AG08395 (cell line): ENCODE measurements at regions not wholly inside any gene's neighbourhood (a gene's known extent, or its start where the extent isn't known, plus 50 kb on each side); places are given as distances from the start of the nearest gene placed in this dataset.
A peak's percentile ranks its signal among the peaks of the same experiment; 100 is the strongest.
"Not testable (repeated sequence)": the region's sequence is repeated elsewhere in the genome, so short reads cannot be mapped to it uniquely, and the experiment has no call there.

Experiments
- DNase-seq: peaks from one replicate; pipeline ENCODE4 v3.0.0; 2012; ENCODE audit warnings: mixed read lengths, low spot score

GRCh38 chr3:16708285-16708684, 103.1 kb upstream of the DAZL start:
- DNase-seq = no peak

- not testable (repeated sequence) for DNase-seq
Measured at GRCh38 chr3:16711691-16712090, 106.5 kb upstream of the DAZL start.

GRCh38 chr3:16715281-16715680, 110.1 kb upstream of the DAZL start:
- DNase-seq = no peak

GRCh38 chr3:16719426-16719825, 114.2 kb upstream of the DAZL start:
- no peak for DNase-seq

GRCh38 chr3:16720367-16720940, 115.2 kb upstream of the DAZL start:
- no peak for DNase-seq

- DNase-seq = no peak
Measured at GRCh38 chr3:16721494-16721893, 116.3 kb upstream of the DAZL start.

- DNase-seq = peak; percentile 9
Measured at GRCh38 chr3:16723978-16724377, 118.8 kb upstream of the DAZL start.

- DNase-seq = no peak
Measured at GRCh38 chr3:16724487-16724886, 119.3 kb upstream of the DAZL start.

- no peak for DNase-seq
Measured at GRCh38 chr3:16725972-16726371, 120.7 kb upstream of the DAZL start.

GRCh38 chr3:16728770-16729745, 123.8 kb upstream of the DAZL start:
- peak; percentile 76 for DNase-seq

GRCh38 chr3:16738451-16738850, 133.2 kb upstream of the DAZL start:
- peak; percentile 13 for DNase-seq

GRCh38 chr3:16739541-16740105, 134.4 kb upstream of the DAZL start:
- DNase-seq = no peak

GRCh38 chr3:16740515-16740914, 135.3 kb upstream of the DAZL start:
- DNase-seq = no peak

GRCh38 chr3:16741103-16741758, 136.0 kb upstream of the DAZL start:
- peak; percentile 92 for DNase-seq

GRCh38 chr3:16741890-16742289, 136.7 kb upstream of the DAZL start:
- peak; percentile 72 for DNase-seq

GRCh38 chr3:16743276-16743675, 138.1 kb upstream of the DAZL start:
- DNase-seq = no peak

- DNase-seq = no peak
Measured at GRCh38 chr3:16759227-16759903, 125.4 kb upstream of the PLCL2 start.

- peak; percentile 34 for DNase-seq
Measured at GRCh38 chr3:16761571-16761970, 123.2 kb upstream of the PLCL2 start.

GRCh38 chr3:16765661-16766060, 119.1 kb upstream of the PLCL2 start:
- DNase-seq = no peak

- DNase-seq = no peak
Measured at GRCh38 chr3:16767006-16767405, 117.7 kb upstream of the PLCL2 start.

GRCh38 chr3:16768014-16768413, 116.7 kb upstream of the PLCL2 start:
- no peak for DNase-seq

GRCh38 chr3:16768956-16769355, 115.8 kb upstream of the PLCL2 start:
- DNase-seq = no peak
